ENCODE measurements at regions not wholly inside any gene's neighbourhood (a gene's known extent, or its start where the extent isn't known, plus 50 kb on each side); places are given as distances from the start of the nearest gene placed in this dataset.

DNA sequence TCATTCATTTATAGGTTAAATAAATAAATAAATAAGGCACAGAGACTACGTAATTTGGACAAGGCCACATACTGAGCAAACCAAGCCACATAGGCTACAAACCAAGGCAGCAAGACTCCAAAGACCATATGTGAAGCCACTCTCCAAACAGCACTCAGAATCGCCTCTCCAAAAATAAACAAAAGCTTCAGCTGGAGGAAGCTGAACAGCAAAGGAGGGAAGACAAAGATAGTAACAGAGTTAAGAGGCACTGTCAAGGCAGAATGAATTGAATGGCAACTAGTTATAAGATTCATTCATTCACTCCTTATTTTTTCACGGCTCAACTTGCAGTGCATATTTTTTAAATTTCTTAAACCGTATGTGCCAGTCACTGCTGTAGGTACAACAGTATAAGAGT is 200.5 kb upstream of the GRIP1 start:
- Mint-ChIP-seq H3K4me1 (ENCODE audit: low read depth, unreplicated experiment) (no peaks in the 10 kb centered on the region), H3K4me3 (ENCODE audit: low read depth, unreplicated experiment) (no peak overlapping the region), H3K36me3 (ENCODE audit: insufficient read depth, unreplicated experiment) (no peaks in the 10 kb centered on the region), H3K27ac (ENCODE audit: unreplicated experiment) (no peak overlapping the region), H3K27me3 (ENCODE audit: unreplicated experiment) (no peaks in the 10 kb centered on the region), H3K9me3 (ENCODE audit: low read depth, unreplicated experiment) (no peaks in the 10 kb centered on the region)
- TF ChIP-seq, protein P1, sequence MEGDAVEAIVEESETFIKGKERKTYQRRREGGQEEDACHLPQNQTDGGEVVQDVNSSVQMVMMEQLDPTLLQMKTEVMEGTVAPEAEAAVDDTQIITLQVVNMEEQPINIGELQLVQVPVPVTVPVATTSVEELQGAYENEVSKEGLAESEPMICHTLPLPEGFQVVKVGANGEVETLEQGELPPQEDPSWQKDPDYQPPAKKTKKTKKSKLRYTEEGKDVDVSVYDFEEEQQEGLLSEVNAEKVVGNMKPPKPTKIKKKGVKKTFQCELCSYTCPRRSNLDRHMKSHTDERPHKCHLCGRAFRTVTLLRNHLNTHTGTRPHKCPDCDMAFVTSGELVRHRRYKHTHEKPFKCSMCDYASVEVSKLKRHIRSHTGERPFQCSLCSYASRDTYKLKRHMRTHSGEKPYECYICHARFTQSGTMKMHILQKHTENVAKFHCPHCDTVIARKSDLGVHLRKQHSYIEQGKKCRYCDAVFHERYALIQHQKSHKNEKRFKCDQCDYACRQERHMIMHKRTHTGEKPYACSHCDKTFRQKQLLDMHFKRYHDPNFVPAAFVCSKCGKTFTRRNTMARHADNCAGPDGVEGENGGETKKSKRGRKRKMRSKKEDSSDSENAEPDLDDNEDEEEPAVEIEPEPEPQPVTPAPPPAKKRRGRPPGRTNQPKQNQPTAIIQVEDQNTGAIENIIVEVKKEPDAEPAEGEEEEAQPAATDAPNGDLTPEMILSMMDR (IDR thresholded peaks at IDR 0.05; ENCODE audit: unreplicated experiment) = no peak
- intact Hi-C loops (cut with micrococcal nuclease; ENCODE audit: unreplicated experiment) = no loop called here
- DNase-seq = no peak
- CTCF ChIA-PET = no interaction called here
- no TSS peak for BruUV-seq (replicated peaks)

DNA sequence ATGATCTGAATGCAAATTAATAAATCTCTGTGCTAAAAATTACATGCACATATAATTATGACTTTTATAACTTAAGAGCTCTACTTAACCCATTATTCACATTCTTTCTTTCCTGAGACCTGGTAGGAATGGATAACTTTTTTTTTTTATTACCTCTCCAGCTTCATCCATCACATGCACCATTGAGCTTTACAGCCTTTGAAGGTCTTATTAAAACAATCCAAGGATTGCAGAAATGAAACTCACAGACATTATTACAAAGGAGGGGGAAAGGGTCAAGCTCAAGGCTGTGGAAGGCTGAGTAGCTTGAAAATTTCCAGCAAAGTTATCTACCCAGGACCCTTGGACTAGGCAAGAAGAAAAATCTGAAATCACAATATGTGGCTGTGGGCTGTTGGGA is 202.5 kb upstream of the GRIP1 start:
- H3K27ac Mint-ChIP-seq (ENCODE audit: unreplicated experiment) = no peak overlapping the region
- no peaks in the 10 kb centered on the region for H3K9me3 Mint-ChIP-seq (ENCODE audit: low read depth, unreplicated experiment)
- H3K4me1 Mint-ChIP-seq (ENCODE audit: low read depth, unreplicated experiment) = peaks cover 6% of the 10 kb centered on the region
- DNase-seq = no peak
- TF ChIP-seq, protein P1 (IDR thresholded peaks at IDR 0.05; ENCODE audit: unreplicated experiment) = no peak
- CTCF ChIA-PET = interaction anchor here (0.8 kb wide), 1 partner anchor 57 kb away, joined by 4 read pairs; no protein-coding TSS in a partner anchor
- intact Hi-C loops (cut with micrococcal nuclease; ENCODE audit: unreplicated experiment) = no loop called here
- H3K36me3 Mint-ChIP-seq (ENCODE audit: insufficient read depth, unreplicated experiment) = no peaks in the 10 kb centered on the region
- H3K4me3 Mint-ChIP-seq (ENCODE audit: low read depth, unreplicated experiment) = no peak overlapping the region
- no TSS peak for BruUV-seq (replicated peaks)
- no peaks in the 10 kb centered on the region for H3K27me3 Mint-ChIP-seq (ENCODE audit: unreplicated experiment)

DNA sequence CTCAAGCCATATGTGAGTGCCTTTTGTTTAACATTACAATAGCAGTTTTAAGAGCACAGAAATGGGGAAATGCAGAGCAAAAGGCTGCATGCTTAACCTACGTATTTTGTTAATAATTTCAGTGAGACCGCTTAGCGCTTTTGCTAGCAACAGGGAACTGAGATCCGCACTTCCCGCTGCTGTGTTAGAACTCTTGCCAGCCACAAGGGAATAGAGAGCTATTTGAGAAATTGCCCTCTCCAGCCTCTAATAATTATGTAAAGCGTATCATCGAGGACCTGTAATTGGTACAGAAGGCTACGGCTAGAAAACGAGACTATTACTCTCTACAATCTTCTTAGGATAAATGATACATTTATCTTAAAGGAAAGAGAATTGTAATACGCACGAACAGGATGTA is 205.2 kb upstream of the GRIP1 start:
- intact Hi-C loops (cut with micrococcal nuclease; ENCODE audit: unreplicated experiment) = no loop called here
- CTCF ChIA-PET = interaction anchor here (0.6 kb wide), 1 partner anchor 618 kb away, joined by 3 read pairs; no protein-coding TSS in a partner anchor

DNA sequence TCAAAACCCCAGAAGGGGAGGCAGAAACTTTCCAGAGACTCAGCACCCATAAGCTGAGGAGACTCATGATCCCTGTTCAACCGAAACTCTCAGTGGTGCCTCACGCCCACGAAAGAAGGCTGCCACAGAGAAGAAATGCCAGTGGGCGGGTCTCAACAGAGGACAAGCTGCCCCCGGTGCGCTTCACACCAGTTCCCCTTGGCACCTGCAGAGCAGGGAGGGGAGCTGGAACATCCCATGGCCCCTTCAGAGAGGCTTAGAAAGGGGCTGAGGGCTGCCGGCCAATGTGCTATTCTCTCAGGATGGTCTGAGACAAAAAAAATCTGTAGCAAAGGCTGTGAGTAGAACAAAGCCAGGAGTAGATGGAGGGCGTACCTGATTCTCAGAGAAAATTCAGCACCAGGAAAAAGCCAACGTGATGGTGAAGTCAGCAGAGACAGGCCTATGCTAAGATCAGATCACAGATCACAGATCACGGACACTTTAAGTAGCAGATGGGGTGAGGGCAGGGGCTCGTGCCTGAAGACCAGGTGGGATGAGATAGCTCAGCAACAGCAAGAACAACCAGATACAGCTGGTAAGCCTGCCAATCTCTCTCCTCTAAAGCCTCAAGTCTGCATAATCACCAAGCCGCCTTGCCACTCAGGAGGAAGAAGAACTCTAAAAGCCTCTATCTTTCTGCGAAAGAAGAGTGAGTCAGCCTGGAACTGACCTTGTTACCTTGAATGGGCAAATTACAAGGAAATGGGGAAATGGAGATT is 206.4 kb upstream of the GRIP1 start:
- Mint-ChIP-seq H3K4me3 (ENCODE audit: low read depth, unreplicated experiment) (no peak overlapping the region), H3K27me3 (ENCODE audit: unreplicated experiment) (no peaks in the 10 kb centered on the region), H3K4me1 (ENCODE audit: low read depth, unreplicated experiment) (peaks cover 6% of the 10 kb centered on the region), H3K9me3 (ENCODE audit: low read depth, unreplicated experiment) (no peaks in the 10 kb centered on the region), H3K36me3 (ENCODE audit: insufficient read depth, unreplicated experiment) (no peaks in the 10 kb centered on the region), H3K27ac (ENCODE audit: unreplicated experiment) (no peak overlapping the region)
- intact Hi-C loops (cut with micrococcal nuclease; ENCODE audit: unreplicated experiment) = no loop called here
- TF ChIP-seq, protein P1 (IDR thresholded peaks at IDR 0.05; ENCODE audit: unreplicated experiment) = no peak
- no TSS peak for BruUV-seq (replicated peaks)
- no peak for DNase-seq
- CTCF ChIA-PET = interaction anchor here (0.6 kb wide), 1 partner anchor 145 kb away, joined by 6 read pairs; no protein-coding TSS in a partner anchor

More for the DNA sequence above, 205.2 kb upstream of the GRIP1 start:
- peaks cover 6% of the 10 kb centered on the region for H3K4me1 Mint-ChIP-seq (ENCODE audit: low read depth, unreplicated experiment)
- no peaks in the 10 kb centered on the region for H3K9me3 Mint-ChIP-seq (ENCODE audit: low read depth, unreplicated experiment)
- H3K27ac Mint-ChIP-seq (ENCODE audit: unreplicated experiment) = no peak overlapping the region
- TF ChIP-seq, protein P1 (IDR thresholded peaks at IDR 0.05; ENCODE audit: unreplicated experiment) = no peak
- no peak for DNase-seq
- BruUV-seq (replicated peaks) = no TSS peak
- no peak overlapping the region for H3K4me3 Mint-ChIP-seq (ENCODE audit: low read depth, unreplicated experiment)
- no peaks in the 10 kb centered on the region for H3K36me3 Mint-ChIP-seq (ENCODE audit: insufficient read depth, unreplicated experiment)
- H3K27me3 Mint-ChIP-seq (ENCODE audit: unreplicated experiment) = no peaks in the 10 kb centered on the region

All from Calu3 (cell line).